HG03097 (cell line): ENCODE measurements at regions not wholly inside any gene's neighbourhood (a gene's known extent, or its start where the extent isn't known, plus 50 kb on each side); places are given as distances from the start of the nearest gene placed in this dataset.

Experiments
- ATAC-seq: cut with Tn5 transposase; IDR thresholded peaks from one replicate; pipeline ENCODE4 v1.9.1; 2021; ENCODE audit not compliant: unreplicated experiment, low FRiP score

DNA sequence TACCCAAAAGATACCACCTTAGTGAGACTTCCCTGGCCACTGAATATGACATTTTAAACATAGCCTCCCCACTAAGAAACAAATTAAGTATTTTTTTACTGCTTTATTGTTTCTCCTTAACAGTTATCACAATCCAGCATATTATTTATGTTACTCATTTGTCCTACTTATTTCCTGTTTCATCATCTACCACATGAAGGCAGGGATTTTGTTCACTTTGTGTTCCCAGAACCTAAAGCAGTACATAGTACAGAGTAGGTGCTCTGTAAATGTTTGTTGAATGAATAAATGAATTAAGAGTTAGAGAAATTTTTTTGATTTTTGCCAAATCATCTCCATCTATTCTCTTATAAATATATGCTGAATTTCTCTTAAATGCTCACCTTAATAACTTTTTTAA lies 318.4 kb upstream of the GIMD1 start:
- no peak for ATAC-seq

DNA sequence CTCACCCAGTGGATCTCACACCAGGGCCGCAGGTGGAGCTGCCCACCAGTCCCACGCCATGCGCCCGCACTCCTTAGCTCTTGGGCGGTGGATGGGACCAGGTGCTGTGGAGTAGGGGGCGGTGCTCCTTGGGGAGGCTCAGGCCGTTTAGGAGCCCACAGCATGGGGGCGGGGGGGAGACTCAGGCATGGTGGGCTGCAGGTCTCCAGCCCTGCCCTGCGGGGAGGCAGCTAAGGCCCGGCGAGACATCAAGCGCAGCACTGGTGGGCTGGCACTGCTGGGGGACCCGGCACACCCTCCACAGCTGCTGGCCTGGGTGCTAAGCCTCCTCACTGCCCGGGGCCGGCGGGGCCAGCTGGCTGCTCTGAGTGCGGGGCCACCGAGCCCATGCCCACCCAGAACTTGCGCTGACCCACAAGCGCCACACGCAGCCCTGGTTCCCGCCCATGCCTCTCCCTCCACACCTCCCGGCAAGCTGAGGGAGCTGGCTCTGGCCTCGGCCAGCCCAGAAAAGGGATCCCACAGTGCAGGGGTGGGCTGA lies 312.9 kb upstream of the GIMD1 start:
- ATAC-seq = no peak

DNA sequence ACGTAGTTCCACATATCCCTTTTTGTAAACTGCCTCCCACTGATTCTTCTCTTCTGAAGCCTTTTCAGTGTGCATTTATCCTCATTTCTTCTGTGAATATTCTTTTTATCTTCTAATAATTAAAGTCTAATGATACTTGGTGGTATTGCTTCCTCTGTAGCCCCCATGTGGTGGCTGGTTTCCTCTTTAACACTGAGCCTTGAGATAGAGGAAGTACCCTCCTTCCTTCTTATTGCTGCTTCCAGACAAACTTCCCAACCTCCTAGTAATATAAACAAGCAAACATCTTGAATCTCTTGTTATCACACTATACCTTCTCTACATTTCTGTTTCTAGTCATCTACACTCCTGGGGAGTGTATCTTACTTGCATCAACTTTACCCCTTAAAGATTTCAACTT lies 310.5 kb upstream of the GIMD1 start:
- ATAC-seq = no peak

DNA sequence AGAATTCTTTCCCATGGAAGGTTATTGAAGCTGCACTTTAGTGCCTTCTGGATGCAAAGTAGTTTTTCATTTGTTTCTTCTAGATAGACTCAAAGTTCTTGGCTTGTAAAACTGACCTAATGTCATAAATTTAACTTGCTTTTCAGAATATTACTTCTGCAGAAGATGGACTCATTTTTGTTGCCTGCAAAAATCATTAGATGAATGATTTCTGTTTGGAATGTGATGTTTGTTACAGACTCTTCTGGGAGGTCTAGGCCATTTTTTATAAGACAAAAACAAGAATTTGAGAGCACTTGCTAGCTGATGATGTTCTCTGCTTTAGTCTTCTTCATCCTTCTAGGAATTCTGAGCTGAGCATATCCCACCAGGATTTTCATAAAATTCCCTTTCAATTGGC lies 308.6 kb upstream of the GIMD1 start:
- ATAC-seq = no peak

DNA sequence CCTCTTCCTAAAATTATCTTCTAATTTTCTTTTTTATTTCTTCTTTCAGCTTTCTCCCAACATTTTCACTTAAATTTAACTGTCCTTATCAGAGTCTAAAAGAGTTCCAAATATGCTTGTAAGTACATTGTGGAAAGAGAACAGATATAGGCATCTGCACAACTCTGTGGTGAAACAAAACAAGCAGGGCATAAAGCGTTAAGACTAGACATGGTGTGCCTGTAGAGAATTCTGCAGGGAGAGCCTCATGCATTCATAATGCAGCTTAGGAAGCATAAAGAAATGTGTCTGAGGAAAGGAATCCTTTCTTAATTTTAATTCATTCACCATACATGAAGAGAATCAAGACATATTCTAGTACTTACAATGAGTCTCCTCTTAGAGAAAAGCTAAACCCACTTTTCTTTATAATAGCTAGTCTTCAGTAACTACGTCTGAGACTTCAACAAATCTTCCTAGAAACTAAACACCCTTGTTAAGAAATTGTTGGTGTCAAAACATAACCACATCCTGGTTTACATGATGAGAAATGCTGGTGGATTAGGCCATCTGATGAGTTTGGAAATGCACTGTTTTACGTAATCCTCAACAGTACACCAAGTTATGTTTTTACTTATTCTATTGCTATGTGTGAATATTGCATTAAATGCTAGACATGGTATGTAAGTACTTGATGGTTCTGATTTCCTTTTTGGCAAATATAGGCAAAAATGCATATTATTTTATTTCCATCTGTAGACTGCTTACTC lies 307.8 kb upstream of the GIMD1 start:
- ATAC-seq = no peak

DNA sequence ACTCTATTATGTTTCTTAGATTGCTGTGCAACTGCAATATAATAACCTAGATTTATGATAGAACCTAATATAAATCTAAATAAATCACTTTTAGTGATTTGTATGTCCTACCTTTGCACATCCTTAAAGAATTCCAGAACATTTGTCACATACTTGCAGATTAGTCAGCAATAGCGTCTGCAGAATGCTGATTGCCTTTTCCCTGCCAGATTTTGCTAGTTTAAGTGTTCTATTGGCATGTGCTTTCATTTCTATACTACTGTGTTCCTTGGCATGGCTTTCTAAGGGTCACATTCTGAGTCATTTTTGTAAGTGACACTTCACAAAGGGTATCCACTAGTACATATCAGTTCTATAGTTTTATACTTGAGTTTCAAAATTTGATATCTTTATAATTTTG lies 303.1 kb upstream of the GIMD1 start:
- no peak for ATAC-seq

DNA sequence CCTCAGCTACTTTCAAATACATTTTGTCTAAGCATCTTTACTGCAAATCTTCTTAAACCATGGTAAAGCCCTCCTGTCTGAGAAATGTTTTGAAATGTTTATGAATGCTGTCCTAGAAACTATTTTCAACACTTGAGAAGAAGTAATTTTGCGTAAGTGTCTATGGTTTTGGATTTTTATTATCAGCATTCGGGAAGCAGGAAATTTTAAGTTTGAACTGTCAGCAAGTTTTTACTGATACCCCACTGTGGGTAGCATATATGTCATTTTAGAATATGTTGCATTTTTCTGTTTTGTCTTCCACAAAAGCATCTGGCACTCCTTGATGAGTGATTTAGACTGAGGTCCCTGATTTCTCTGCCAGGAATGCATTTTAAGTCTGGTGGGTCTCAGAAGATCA lies 302.4 kb upstream of the GIMD1 start:
- ATAC-seq = no peak

DNA sequence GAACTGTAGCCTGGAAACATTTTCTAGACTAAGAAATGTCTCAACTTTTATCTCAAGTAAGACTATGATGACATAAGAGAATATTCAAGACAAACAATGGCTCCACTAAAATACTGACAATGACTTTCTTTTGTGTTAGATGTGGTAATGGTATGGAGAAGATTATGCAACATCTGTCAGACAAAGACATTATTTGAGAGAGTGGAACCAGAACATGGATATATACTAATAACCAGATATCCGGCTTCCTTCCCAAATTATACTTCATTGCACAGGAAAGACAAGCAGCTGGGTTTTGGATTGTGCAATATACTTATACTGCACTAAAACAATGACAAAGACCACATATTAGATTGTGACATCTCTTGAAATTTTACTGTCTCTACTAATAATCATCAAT lies 290.8 kb upstream of the GIMD1 start:
- no peak for ATAC-seq

DNA sequence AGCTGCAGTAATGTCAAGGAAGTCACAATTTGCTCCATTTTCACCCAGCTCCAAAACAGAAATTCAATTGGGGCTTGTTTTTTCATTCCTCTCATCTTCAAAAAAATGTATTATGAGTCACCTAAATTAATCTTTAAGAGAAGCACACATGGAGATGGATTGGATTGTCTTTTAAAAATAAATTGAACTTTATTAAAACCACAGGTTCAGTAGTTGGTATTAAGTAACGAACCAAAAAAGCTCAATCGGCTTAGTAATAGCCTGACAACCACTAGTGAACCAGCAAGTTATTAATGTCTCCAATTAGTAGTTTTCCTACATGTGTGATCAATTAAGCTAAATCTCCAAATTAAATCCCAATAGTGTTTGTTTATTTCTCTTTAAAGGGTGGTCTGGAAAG lies 283.5 kb upstream of the GIMD1 start:
- no peak for ATAC-seq

DNA sequence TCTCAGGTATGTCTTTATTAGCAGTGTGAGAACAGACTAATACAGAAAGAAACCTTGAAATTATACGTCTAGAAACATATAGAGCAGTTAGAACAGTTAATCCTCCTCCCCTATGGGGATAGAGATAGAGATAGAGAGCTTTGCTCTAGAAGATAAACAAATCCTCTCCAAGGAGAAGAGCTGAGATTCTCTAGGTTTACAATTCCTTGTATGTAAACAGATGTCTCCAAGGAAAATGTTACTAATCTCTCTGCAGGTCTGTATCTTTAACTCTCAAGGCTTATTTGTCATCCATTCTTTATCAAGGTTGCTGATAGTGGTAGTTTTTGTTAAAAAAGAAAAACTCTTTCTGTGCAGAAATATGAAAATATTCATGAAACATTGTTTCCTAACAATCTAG lies 282.1 kb upstream of the GIMD1 start:
- ATAC-seq = no peak

DNA sequence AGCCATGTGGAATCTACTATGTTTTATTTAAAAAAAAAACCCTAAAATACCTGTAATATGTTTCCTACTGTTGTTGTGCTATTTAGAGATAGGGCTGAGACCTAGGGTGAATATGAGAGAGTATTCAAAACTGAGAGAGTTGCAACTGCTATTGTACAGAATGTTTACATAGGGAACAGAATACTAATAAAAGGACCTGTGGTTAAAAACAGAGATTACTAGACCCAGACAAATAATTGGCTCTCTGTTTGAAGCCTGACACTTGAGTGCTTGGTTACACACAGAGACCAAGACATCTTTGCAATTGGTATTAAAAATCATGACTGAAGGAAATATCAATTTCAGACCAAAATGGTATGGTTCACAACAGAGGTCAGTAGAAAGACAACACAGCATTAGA lies 278.9 kb upstream of the GIMD1 start:
- ATAC-seq = no peak

DNA sequence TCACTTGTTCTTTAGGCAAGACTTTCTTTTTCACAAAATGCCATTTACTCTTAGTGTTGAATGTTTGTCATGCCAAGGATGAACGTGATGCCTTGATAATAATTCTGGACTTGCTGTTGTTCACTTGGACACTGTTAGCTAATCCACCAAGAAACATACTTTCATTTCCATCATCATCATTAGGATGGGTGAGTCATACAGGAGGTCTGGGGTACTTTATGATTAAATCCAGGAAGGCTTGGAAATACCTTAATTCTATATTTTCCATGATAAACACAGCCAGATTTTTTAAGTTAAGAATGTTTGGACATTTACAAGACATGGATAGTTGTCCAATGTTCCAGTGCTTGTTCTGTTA lies 260.7 kb upstream of the GIMD1 start:
- ATAC-seq = no peak

DNA sequence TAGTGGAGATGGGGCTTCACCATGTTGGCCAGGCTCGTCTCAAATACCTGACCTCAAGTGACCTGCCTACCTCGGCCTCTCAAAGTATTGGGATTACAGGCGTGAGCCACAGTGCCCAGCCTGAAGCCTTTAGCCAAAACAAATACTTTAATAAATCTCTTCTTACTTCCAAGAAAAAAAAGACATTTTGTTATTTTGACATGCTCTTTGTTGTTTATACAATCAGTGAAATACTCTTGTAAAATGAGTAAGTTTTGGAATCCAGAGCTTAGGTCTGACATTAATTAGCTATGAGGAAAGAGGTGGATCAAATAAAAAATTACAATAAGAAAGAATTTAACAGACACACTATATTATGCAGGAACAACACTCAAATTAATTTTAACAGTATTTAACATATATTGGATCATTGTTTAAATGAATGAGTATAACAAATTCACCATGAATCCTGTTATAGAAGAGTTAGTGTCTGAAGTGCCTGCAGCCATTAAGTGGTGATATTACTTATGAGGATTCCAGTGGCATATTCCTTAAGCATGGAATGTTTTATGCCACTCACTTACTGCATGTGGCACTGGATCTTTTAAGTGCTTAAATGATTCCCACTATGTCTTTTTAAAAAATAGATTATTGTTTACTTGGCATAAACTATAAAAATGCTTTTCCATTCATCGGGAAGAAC lies 260.1 kb upstream of the GIMD1 start:
- no peak for ATAC-seq

DNA sequence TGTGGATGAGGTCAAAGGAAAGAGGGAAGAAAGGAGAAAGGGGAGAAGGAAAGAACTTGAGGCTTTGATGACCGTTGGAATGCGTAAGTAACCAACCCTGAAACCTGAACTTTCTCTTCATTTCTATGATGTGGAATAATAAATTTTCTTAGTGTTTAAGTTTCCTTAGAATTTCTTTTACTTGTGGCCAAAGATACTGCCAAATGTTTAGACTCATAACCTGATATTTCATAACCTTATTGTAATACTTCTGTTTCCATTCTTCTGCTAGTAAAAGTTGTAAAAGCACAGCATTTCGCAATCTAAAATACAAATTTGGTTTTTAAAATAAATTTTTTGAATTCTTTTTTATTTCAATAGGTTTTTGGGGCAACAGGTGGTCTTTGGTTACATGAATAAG lies 258.5 kb upstream of the GIMD1 start:
- no peak for ATAC-seq

DNA sequence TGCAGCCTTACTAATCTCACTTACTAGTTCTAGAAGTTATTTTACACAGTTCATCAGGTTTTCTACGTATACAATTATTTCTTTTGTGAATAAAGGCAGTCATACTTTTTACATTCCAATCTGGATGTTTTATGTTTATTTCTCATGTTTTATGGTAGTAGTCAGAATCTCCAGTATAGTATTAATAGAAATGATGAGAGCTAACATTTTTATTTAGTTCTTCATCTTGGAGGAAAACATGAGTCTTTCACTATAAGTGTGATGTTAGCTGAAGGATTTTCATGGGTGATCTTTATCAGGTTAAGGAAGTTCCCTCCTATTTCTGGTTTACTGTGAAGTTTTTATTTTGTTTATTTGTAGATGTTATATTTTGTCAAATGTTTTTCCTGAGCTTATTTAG lies 256.1 kb upstream of the GIMD1 start:
- ATAC-seq = no peak

DNA sequence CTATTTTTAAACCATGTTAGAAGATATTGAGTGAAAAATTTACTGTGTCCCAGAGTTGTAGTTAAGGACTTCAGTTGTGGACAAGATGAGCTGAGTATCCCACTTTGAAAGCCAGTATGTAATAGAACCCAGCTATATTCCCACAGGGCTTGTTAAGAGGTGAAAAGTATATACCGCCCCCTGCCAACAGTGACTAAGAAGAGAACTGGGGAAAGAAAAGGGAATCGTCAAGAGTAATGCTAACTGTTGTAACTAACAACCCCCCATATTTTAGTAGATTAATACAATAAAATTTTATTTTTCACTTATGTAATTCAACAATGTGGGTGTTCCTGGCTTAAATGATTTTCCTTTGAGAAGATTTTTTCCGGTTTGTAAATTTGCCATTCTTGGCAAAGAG lies 250.4 kb upstream of the GIMD1 start:
- ATAC-seq = no peak

DNA sequence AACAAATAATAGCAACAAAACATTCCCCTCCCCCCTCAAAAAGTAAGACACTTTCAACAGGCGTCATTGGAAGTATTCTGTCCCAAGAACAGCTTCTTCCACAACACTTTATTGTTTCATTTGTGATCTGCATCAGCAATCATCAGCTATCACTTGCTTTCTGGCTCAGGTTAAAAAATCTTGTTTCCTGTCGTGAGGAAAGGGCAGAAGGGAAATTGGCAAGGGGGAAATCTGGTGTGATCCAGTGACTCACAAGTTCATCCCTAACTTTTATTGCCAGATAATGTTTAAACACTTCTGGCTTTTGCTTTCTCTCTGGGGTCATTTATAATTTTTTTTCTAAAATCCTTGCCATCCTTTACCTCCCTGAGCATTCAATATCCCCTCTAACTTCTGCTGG lies 247.4 kb upstream of the GIMD1 start:
- no peak for ATAC-seq

DNA sequence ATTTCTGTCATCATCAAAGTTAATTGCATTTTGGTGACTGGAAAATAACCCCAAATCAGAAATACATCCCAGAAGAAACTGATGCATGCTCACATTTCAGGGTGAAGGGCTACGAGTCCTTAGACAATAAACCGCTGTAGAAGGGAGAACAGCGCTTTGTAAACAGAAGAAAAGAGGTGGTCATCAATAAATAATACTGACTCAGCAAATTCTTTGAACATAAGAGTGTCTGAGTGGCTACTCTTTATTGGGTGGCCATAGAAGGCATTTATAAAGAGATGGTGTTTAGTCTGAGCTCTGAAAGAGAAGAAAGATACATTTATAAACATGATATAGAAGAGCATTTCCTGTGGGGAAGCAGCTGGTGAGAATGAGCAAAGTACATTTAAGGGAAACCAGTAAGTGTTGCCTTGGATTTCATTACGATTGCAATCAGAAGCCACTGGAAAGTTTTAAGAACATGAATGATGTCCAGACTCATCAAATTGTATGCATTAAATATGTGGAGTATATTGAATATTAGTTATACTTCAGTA lies 246.9 kb upstream of the GIMD1 start:
- no peak for ATAC-seq

DNA sequence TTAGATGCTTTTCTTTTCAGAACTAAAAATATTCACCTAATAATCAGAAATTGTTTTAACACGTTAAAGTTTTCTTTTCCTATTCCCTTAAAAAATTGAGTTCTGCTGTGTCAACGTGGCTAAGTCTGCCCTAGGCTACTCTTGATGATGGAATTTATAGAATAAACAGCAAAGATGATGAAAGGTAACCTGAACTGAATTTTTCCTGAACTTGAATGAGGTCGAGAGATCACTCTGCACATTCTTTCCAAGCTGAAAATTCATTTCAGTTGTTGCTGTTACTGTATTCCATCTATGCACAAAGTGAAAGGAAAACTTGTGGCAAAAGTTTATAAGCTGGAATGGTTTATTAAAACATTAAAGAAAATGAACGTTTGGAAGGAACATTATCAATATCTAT lies 245.9 kb upstream of the GIMD1 start:
- no peak for ATAC-seq

DNA sequence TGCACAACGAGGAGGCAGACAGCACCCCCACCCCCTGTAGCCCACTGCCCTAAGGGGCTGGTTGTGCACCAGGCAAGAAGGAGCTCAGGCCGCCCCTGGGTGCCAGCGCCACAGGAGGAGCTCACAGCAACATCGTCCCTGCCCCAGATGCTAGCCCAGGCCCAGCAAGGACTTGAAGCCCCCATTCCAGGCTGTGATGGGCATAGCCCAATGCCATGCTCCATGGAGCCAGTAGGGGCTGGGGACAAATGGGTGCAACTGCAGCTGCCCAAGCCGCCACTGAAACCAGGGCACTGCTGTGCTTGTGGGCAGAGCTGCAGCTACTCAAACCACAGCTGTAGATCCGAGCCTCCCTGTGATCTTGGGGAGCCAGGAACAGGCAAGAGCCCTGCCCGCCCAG lies 241.3 kb upstream of the GIMD1 start:
- ATAC-seq = no peak

DNA sequence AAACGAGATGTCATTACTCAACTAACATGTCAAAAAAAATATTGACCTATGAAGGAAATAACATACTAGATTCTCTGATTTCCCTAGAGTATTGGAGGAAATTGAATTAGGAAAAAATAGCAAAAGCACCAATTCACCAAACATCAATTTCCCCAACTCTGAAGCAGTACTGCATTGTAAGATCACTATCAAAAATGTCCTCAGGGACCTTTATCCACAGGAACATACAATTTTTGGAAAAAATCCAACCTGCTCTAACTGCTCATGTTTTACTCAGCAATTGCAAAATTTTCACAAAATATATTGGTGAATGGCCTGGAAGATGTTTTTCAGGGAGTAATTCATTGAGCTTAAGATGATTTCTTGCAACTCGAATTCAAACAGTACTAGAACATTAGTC lies 239.0 kb upstream of the GIMD1 start:
- no peak for ATAC-seq
